ENCODE measurements at regions not wholly inside any gene's neighbourhood (a gene's known extent, or its start where the extent isn't known, plus 50 kb on each side); places are given as distances from the start of the nearest gene placed in this dataset.
A peak's percentile ranks its signal among the peaks of the same experiment; 100 is the strongest.

DNA sequence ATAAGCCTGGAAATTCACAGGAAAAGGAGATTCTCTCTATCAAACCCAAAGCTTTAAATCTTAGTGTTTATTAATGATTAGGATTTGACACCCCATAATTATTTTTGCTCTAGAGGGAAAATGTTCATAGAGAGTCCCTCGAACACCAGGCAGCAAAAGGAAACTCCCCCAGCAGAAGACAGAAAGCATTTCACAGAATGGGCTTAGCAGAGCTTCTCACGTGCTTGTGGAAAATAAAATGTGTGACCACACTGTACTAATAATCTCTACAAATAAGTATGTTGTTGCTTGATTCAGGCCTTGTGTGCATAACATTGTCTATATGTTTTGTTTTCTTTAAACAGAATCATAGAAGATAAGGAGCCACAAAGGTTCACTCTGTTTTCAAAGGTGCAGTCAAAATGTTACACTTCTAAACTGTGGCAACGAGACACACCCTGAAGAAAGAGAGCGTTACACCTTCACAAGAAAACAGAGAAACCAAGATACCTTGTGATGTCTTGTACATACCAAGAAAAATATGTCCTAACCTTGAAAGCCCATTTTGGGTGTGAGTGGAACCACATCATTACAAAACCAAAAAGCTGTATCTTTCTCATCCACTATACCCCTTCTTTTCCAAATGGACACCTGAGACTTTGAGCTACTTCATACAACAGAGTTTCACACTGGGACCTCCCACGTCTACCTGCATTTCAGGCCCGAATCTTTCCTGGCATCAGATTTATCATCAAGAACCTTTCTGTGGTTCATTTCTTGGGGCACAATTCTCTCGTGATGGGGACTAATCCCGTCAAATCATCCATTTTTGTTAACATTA, 282.5 kb downstream of the ETS1 start:
- H3K36me3 ChIP-seq (ENCODE audit: control insufficient read depth, insufficient read depth, low read length) = no peaks in the 10 kb centered on the region
- WGBS (ENCODE audit: insufficient coverage) = 100% methylated on average over 2 of the region's 8 CpGs
- no peaks in the 10 kb centered on the region for H3K27me3 ChIP-seq (ENCODE audit: control insufficient read depth, insufficient read depth, low read length)
- H3K27ac ChIP-seq (ENCODE audit: low read depth, low read length) = no peak overlapping the region
- DNase-seq (ENCODE audit: low read depth in 4 of 6, low spot score in 6 of 6) = no peak
- H3K9me3 ChIP-seq (ENCODE audit: control insufficient read depth, insufficient read depth, low read length) = no peaks in the 10 kb centered on the region
- H3K4me1 ChIP-seq (ENCODE audit: control insufficient read depth, insufficient read depth, low read length) = no peaks in the 10 kb centered on the region
- no peak overlapping the region for H3K4me3 ChIP-seq (ENCODE audit: low read depth, low read length)

DNA sequence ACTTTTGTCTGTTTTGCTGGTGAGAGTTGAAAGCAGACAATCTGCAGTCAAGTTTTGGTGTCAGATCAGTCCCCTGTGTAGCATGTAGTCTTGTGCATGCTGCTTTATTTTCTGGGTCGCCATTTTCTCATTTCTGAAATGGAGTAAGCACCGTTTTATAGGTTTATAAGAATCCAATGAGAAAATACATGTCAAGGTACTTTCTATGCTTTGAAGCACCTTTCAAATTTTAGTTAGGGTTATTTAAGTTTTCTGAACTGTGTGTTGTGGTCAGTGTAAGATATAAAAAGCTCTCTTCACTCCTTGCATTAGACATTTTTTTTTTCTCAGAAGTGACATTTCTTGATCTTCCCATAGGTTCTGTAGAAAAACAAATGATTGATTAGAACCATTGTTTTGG, 283.2 kb downstream of the ETS1 start:
- DNase-seq (ENCODE audit: low read depth in 4 of 6, low spot score in 6 of 6) = no peak
- WGBS (ENCODE audit: insufficient coverage) = 80% methylated on average over 2 of the region's 2 CpGs
- Histone ChIP-seq H3K4me1 (ENCODE audit: control insufficient read depth, insufficient read depth, low read length) (no peaks in the 10 kb centered on the region), H3K27me3 (ENCODE audit: control insufficient read depth, insufficient read depth, low read length) (no peaks in the 10 kb centered on the region), H3K9me3 (ENCODE audit: control insufficient read depth, insufficient read depth, low read length) (no peaks in the 10 kb centered on the region), H3K36me3 (ENCODE audit: control insufficient read depth, insufficient read depth, low read length) (no peaks in the 10 kb centered on the region), H3K4me3 (ENCODE audit: low read depth, low read length) (no peak overlapping the region), H3K27ac (ENCODE audit: low read depth, low read length) (no peak overlapping the region)

- H3K36me3 ChIP-seq (ENCODE audit: control insufficient read depth, insufficient read depth, low read length) = no peaks in the 10 kb centered on the region
- DNase-seq (ENCODE audit: low read depth in 4 of 6, low spot score in 6 of 6) = no peak
- H3K27me3 ChIP-seq (ENCODE audit: control insufficient read depth, insufficient read depth, low read length) = no peaks in the 10 kb centered on the region
- no peaks in the 10 kb centered on the region for H3K9me3 ChIP-seq (ENCODE audit: control insufficient read depth, insufficient read depth, low read length)
- H3K27ac ChIP-seq (ENCODE audit: low read depth, low read length) = no peak overlapping the region
- no CpG with 5 or more reads among the region's 5 CpGs for WGBS (ENCODE audit: insufficient coverage)
- no peak overlapping the region for H3K4me3 ChIP-seq (ENCODE audit: low read depth, low read length)
- no peaks in the 10 kb centered on the region for H3K4me1 ChIP-seq (ENCODE audit: control insufficient read depth, insufficient read depth, low read length)
Observed at GRCh38 chr11:128303383-128303782, 284.0 kb downstream of the ETS1 start.

DNA sequence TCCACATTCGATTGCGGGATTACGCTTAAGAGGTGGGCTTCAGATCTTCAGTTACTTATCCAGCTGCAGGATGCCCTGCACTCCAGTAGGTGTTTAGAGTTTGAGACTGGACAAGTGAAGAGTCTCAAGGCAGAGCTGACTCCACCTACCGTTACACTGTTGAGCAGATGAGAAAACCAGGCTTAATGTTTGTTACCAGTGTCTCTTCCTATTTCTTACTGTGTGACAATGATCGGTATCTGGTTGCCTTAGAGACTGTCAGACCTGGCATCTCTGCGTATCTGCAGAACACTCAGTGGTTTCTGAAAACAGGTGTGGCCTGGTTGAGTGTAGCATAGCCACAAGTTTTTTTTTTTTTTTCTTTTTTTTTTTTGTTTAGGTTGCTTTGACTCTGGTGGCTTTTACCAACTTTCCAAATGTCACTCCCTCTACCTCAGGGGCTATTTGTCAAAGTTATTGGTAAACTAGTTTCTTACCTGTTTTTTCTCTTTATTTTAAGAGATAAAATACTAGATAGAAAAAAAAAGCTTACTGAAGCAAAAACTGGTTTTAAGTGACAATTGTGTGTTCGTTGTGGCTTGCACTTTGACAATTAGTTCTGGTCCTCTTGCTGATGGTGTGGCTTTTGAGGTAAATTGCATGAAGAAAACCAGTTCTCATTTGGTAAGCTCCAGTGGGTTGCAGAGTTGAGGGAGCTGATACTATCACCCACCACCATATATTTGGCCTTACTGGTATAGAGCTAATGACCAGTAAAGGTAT, 284.8 kb downstream of the ETS1 start:
- DNase-seq (ENCODE audit: low read depth in 4 of 6, low spot score in 6 of 6) = no peak
- no peaks in the 10 kb centered on the region for H3K27me3 ChIP-seq (ENCODE audit: control insufficient read depth, insufficient read depth, low read length)
- no peaks in the 10 kb centered on the region for H3K9me3 ChIP-seq (ENCODE audit: control insufficient read depth, insufficient read depth, low read length)
- no peaks in the 10 kb centered on the region for H3K36me3 ChIP-seq (ENCODE audit: control insufficient read depth, insufficient read depth, low read length)
- H3K4me3 ChIP-seq (ENCODE audit: low read depth, low read length) = no peak overlapping the region
- no peaks in the 10 kb centered on the region for H3K4me1 ChIP-seq (ENCODE audit: control insufficient read depth, insufficient read depth, low read length)
- no peak overlapping the region for H3K27ac ChIP-seq (ENCODE audit: low read depth, low read length)
- 84% methylated on average over 2 of the region's 7 CpGs for WGBS (ENCODE audit: insufficient coverage)

DNA sequence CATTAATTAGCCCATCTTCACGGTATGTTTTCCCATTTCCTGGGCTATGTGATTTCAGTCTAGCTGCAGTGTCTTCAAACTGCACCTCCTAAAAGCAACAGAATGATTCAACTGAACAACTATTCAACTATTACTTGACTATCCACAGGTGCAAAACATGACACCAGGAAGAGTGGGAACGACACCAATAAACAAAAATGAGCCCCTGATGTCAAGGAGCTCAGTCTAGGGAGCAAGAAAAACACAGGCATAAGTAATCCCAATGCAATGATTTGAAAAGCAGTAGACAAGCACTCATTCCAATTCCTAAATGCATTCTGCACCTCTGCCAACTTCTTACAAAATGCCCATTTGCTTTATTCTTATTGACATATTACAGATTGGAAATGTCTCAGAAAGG, 285.6 kb downstream of the ETS1 start:
- no peak overlapping the region for H3K4me3 ChIP-seq (ENCODE audit: low read depth, low read length)
- 72% methylated on average over 2 of the region's 2 CpGs for WGBS (ENCODE audit: insufficient coverage)
- no peak overlapping the region for H3K27ac ChIP-seq (ENCODE audit: low read depth, low read length)
- no peaks in the 10 kb centered on the region for H3K9me3 ChIP-seq (ENCODE audit: control insufficient read depth, insufficient read depth, low read length)
- H3K4me1 ChIP-seq (ENCODE audit: control insufficient read depth, insufficient read depth, low read length) = no peaks in the 10 kb centered on the region
- no peaks in the 10 kb centered on the region for H3K36me3 ChIP-seq (ENCODE audit: control insufficient read depth, insufficient read depth, low read length)
- no peaks in the 10 kb centered on the region for H3K27me3 ChIP-seq (ENCODE audit: control insufficient read depth, insufficient read depth, low read length)
- DNase-seq (ENCODE audit: low read depth in 4 of 6, low spot score in 6 of 6) = no peak

- Histone ChIP-seq H3K4me1 (ENCODE audit: control insufficient read depth, insufficient read depth, low read length) (no peaks in the 10 kb centered on the region), H3K9me3 (ENCODE audit: control insufficient read depth, insufficient read depth, low read length) (no peaks in the 10 kb centered on the region), H3K27me3 (ENCODE audit: control insufficient read depth, insufficient read depth, low read length) (no peaks in the 10 kb centered on the region), H3K4me3 (ENCODE audit: low read depth, low read length) (no peak overlapping the region), H3K27ac (ENCODE audit: low read depth, low read length) (no peak overlapping the region), H3K36me3 (ENCODE audit: control insufficient read depth, insufficient read depth, low read length) (no peaks in the 10 kb centered on the region)
- no CpG with 5 or more reads among the region's 2 CpGs for WGBS (ENCODE audit: insufficient coverage)
- no peak for DNase-seq (ENCODE audit: low read depth in 4 of 6, low spot score in 6 of 6)
Observed at GRCh38 chr11:128300785-128301184, 286.6 kb downstream of the ETS1 start.

DNA sequence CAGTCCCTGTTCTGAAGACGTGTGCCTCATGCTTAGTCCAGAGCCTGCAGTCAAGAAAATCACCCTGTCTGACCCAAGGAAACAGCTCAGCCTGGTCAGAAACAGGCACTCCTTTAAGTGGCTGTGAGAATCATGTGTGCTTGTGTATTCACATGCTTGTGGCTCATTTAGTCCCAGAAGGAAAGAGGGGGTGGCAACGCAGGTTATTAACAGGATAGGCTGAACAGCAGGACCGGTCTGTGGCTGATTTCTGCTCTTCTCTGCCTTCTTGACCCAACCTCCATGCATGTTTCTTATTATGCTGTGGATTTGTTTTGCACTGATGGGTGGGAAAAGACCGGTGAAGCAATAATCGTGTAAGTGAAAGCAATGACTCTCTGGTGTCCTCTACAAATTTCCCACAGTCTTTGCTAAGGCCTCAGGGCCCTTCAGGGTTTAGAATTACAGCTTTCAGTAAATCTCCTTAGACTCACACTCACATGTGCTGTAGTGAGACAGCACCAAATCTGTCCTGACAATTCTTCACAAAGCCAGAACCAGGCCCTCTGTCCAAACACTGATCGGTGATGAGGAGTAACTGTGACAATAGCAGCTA, 288.1 kb downstream of the ETS1 start:
- H3K4me3 ChIP-seq (ENCODE audit: low read depth, low read length) = no peak overlapping the region
- 67% methylated on average over 4 of the region's 6 CpGs for WGBS (ENCODE audit: insufficient coverage)
- H3K36me3 ChIP-seq (ENCODE audit: control insufficient read depth, insufficient read depth, low read length) = no peaks in the 10 kb centered on the region
- H3K9me3 ChIP-seq (ENCODE audit: control insufficient read depth, insufficient read depth, low read length) = no peaks in the 10 kb centered on the region
- no peak overlapping the region for H3K27ac ChIP-seq (ENCODE audit: low read depth, low read length)
- no peaks in the 10 kb centered on the region for H3K4me1 ChIP-seq (ENCODE audit: control insufficient read depth, insufficient read depth, low read length)
- DNase-seq (ENCODE audit: low read depth in 4 of 6, low spot score in 6 of 6) = peak in 1 of 6 donors; percentile 51
- no peaks in the 10 kb centered on the region for H3K27me3 ChIP-seq (ENCODE audit: control insufficient read depth, insufficient read depth, low read length)

DNA sequence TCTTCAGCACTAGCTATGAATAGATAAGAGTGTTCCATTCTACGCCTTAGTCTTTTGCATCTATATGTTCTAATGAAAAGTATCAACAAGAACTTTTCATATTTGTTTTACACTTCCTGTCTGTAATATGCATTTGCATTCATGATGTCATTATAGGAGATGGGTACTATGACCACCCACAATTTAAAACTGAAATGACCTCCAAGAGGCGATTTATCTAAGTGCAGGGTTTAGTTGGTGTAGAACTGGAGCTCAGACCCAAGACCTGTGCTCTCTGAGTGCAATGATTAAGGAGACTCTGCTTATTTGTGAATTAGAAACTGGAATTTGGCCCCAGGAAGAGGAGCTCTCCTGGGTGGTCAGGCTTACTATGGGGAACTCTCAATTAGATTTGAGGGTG, 289.1 kb downstream of the ETS1 start:
- Histone ChIP-seq H3K4me3 (ENCODE audit: low read depth, low read length) (no peak overlapping the region), H3K27me3 (ENCODE audit: control insufficient read depth, insufficient read depth, low read length) (peaks cover 2% of the 10 kb centered on the region), H3K27ac (ENCODE audit: low read depth, low read length) (no peak overlapping the region), H3K4me1 (ENCODE audit: control insufficient read depth, insufficient read depth, low read length) (no peaks in the 10 kb centered on the region), H3K9me3 (ENCODE audit: control insufficient read depth, insufficient read depth, low read length) (no peaks in the 10 kb centered on the region), H3K36me3 (ENCODE audit: control insufficient read depth, insufficient read depth, low read length) (no peaks in the 10 kb centered on the region)
- no peak for DNase-seq (ENCODE audit: low read depth in 4 of 6, low spot score in 6 of 6)
- 88% methylated on average over 1 of the region's 2 CpGs for WGBS (ENCODE audit: insufficient coverage)

DNA sequence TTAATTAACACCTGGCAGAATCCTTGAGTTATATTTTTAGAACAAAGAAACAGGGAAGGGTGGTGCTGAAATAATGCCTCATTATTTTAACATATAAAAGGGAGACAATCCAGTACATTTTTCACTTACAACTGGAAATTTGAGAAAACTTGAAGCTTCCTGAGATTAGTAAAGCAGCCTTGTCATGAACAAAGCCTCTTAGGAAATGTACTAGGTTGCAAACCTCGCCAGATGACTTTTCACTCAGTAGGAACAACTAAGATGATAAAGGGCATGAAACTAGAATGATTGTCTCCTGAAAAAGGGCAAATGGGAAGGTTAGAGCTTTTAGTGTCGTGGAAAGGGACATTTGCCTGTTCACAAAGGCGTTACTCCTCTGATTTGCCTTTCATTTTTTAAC, 289.6 kb downstream of the ETS1 start:
- Histone ChIP-seq H3K36me3 (ENCODE audit: control insufficient read depth, insufficient read depth, low read length) (no peaks in the 10 kb centered on the region), H3K4me3 (ENCODE audit: low read depth, low read length) (no peak overlapping the region), H3K27me3 (ENCODE audit: control insufficient read depth, insufficient read depth, low read length) (peaks cover 2% of the 10 kb centered on the region), H3K4me1 (ENCODE audit: control insufficient read depth, insufficient read depth, low read length) (no peaks in the 10 kb centered on the region), H3K27ac (ENCODE audit: low read depth, low read length) (no peak overlapping the region), H3K9me3 (ENCODE audit: control insufficient read depth, insufficient read depth, low read length) (no peaks in the 10 kb centered on the region)
- DNase-seq (ENCODE audit: low read depth in 4 of 6, low spot score in 6 of 6) = no peak
- WGBS (ENCODE audit: insufficient coverage) = 86% methylated on average over 1 of the region's 3 CpGs
